ENCODE measurements at regions not wholly inside any gene's neighbourhood (a gene's known extent, or its start where the extent isn't known, plus 50 kb on each side); places are given as distances from the start of the nearest gene placed in this dataset.

- TF ChIP-seq GATA3 (IDR thresholded peaks at IDR 0.05; ENCODE audit: low read depth, low read length) = no peak
- no peak for TF ChIP-seq GATA2 (IDR thresholded peaks at IDR 0.05; ENCODE audit: low read depth, low read length)
Observed at GRCh38 chr13:50168786-50169185, 153.5 kb downstream of the KCNRG start.

- no peak for TF ChIP-seq GATA3 (IDR thresholded peaks at IDR 0.05; ENCODE audit: low read depth, low read length)
- TF ChIP-seq GATA2 (IDR thresholded peaks at IDR 0.05; ENCODE audit: low read depth, low read length) = no peak
Observed at GRCh38 chr13:50170447-50171037, 155.3 kb downstream of the KCNRG start.

DNA sequence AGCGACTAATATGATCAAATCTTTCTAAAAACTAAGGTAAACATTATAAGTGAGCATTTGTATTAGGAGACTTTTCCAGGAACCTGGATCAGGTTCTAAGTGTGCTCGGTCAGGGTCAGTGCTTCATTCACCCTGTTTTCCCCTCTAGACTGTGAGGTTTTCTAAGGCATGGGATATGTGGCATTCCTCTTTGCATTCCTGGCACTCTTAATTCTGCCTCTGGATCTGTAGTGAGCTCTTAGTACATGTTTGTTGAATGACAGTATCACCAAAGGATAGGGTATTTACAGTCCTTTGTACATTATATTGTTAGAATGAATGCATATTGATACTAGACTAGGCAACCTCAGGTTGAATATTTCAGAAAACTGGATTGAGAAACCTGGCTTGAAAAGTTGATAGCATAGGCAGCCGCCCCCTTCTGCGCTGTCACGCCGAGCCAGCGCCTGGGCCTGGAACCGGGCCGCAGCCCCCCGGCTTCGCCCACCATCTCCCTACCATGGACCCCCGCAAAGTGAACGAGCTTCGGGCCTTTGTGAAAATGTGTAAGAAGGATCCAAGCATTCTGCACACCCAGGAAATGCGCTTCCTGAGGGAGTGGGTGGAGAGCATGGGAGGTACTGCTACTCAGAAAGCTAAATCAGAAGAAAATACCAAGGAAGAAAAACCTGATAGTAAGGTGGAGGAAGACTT lies 156.5 kb downstream of the KCNRG start:
- TF ChIP-seq GATA3 (IDR thresholded peaks at IDR 0.05; ENCODE audit: low read depth, low read length) = no peak
- TF ChIP-seq GATA2 (IDR thresholded peaks at IDR 0.05; ENCODE audit: low read depth, low read length) = no peak

DNA sequence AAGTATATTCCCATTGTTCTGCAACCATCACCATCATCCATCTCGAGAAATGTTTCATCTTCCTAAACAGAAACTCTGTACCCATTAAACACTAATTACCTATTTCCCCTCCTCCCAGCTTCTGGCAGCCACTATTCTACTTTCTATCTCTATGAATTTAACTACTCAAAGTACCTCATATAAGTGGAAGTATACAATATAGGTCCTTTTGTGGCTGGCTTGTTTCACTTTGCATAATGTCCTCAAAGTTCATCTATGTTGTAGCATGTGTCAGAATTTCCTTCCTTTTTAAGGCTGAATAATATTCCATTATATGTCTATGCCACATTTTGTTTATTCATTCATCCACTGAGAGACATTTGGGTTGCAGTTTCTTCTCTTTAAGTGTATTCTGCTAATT lies 159.4 kb downstream of the KCNRG start:
- TF ChIP-seq GATA3 (IDR thresholded peaks at IDR 0.05; ENCODE audit: low read depth, low read length) = no peak
- TF ChIP-seq GATA2 (IDR thresholded peaks at IDR 0.05; ENCODE audit: low read depth, low read length) = no peak

DNA sequence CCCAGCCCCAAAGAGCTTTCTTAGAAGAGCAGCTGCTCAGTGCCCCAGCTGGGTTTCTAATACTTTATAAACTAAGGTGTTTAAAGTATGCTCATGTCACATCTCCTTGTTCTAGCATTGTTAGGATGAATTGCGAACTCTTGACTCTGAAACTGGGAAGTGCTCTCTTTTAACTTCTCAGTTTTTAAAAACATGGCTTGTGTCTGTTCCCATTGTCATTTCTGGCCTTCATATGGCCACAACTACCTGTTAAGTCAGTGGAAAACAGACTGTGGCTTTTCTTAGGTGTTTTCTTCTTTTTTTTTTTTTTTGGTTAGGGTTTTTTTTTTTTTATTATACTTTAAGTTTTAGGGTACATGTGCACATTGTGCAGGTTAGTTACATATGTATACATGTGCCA lies 164.7 kb downstream of the KCNRG start:
- no peak for TF ChIP-seq GATA2 (IDR thresholded peaks at IDR 0.05; ENCODE audit: low read depth, low read length)
- TF ChIP-seq GATA3 (IDR thresholded peaks at IDR 0.05; ENCODE audit: low read depth, low read length) = no peak

- no peak for TF ChIP-seq GATA3 (IDR thresholded peaks at IDR 0.05; ENCODE audit: low read depth, low read length)
- no peak for TF ChIP-seq GATA2 (IDR thresholded peaks at IDR 0.05; ENCODE audit: low read depth, low read length)
Observed at GRCh38 chr13:50187352-50188029, 172.2 kb downstream of the KCNRG start.

DNA sequence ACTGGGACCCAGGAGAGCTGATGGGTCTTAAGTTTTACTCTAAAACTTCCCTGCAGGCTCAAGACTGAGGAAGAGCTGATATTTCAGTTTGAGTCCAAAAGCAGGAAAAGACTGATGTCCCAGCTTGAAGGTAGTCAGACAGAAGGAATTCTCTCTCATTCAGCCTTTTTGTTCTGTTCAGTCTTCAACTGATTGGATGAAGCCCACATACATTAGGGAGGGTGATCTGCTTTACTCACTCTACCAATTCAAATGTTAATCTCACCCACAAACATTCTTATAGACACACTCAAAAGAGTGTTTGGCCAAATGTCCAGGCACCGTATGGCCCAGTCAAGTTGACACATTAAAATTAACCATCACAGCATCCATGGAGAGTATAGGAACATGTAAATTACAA lies 173.5 kb downstream of the KCNRG start:
- no peak for TF ChIP-seq GATA2 (IDR thresholded peaks at IDR 0.05; ENCODE audit: low read depth, low read length)
- TF ChIP-seq GATA3 (IDR thresholded peaks at IDR 0.05; ENCODE audit: low read depth, low read length) = no peak

GRCh38 chr13:50189450-50189849 lies 174.2 kb downstream of the KCNRG start:
- no peak for TF ChIP-seq GATA2 (IDR thresholded peaks at IDR 0.05; ENCODE audit: low read depth, low read length)
- TF ChIP-seq GATA3 (IDR thresholded peaks at IDR 0.05; ENCODE audit: low read depth, low read length) = no peak

DNA sequence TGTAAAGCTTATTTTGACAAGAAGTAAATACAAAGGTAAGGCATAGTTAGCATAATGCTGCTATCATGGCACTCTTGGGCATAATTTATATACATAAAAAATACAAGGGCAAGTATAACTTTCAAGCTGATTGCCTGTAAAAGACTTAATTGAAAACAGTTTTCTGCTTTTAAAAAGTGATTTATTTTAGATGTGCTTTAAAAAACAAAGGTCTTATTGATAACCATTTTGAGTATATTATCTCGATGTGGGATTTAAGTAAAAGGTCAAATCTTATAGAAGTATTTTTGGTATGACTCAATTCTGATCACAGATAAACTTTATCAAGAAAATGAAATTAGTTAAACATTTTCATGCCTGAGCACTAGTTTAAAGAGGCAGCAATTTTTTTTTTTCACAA lies 175.8 kb downstream of the KCNRG start:
- no peak for TF ChIP-seq GATA3 (IDR thresholded peaks at IDR 0.05; ENCODE audit: low read depth, low read length)
- TF ChIP-seq GATA2 (IDR thresholded peaks at IDR 0.05; ENCODE audit: low read depth, low read length) = no peak

GRCh38 chr13:50192272-50192813 lies 177.1 kb downstream of the KCNRG start:
- TF ChIP-seq GATA2 (IDR thresholded peaks at IDR 0.05; ENCODE audit: low read depth, low read length) (no peak), GATA3 (IDR thresholded peaks at IDR 0.05; ENCODE audit: low read depth, low read length) (no peak)

- TF ChIP-seq GATA2 (IDR thresholded peaks at IDR 0.05; ENCODE audit: low read depth, low read length) = no peak
- no peak for TF ChIP-seq GATA3 (IDR thresholded peaks at IDR 0.05; ENCODE audit: low read depth, low read length)
Observed at GRCh38 chr13:50195045-50195444, 179.8 kb downstream of the KCNRG start.

GRCh38 chr13:50196118-50196517 lies 180.9 kb downstream of the KCNRG start:
- TF ChIP-seq GATA3 (IDR thresholded peaks at IDR 0.05; ENCODE audit: low read depth, low read length) (no peak), GATA2 (IDR thresholded peaks at IDR 0.05; ENCODE audit: low read depth, low read length) (no peak)

GRCh38 chr13:50197705-50198104 lies 182.5 kb downstream of the KCNRG start:
- TF ChIP-seq GATA3 (IDR thresholded peaks at IDR 0.05; ENCODE audit: low read depth, low read length) (no peak), GATA2 (IDR thresholded peaks at IDR 0.05; ENCODE audit: low read depth, low read length) (no peak)

GRCh38 chr13:50198508-50198907 lies 183.3 kb downstream of the KCNRG start:
- no peak for TF ChIP-seq GATA3 (IDR thresholded peaks at IDR 0.05; ENCODE audit: low read depth, low read length)
- no peak for TF ChIP-seq GATA2 (IDR thresholded peaks at IDR 0.05; ENCODE audit: low read depth, low read length)

GRCh38 chr13:50200569-50200968 lies 185.3 kb downstream of the KCNRG start:
- TF ChIP-seq GATA3 (IDR thresholded peaks at IDR 0.05; ENCODE audit: low read depth, low read length) (no peak), GATA2 (IDR thresholded peaks at IDR 0.05; ENCODE audit: low read depth, low read length) (peak; percentile 71)

Measured in SH-SY5Y (cell line).